ENCODE measurements at regions not wholly inside any gene's neighbourhood (a gene's known extent, or its start where the extent isn't known, plus 50 kb on each side); places are given as distances from the start of the nearest gene placed in this dataset.

GRCh38 chr3:22581007-22581406, 622.1 kb upstream of the UBE2E2 start:
- H3K9me3 ChIP-seq (ENCODE audit: control insufficient read depth, insufficient read depth, low read length): no peaks in the 10 kb centered on the region
- no peaks in the 10 kb centered on the region for H3K4me1 ChIP-seq (ENCODE audit: control insufficient read depth, insufficient read depth, low read length)
- H3K27me3 ChIP-seq (ENCODE audit: control insufficient read depth, insufficient read depth, low read length): no peaks in the 10 kb centered on the region
- no peaks in the 10 kb centered on the region for H3K36me3 ChIP-seq (ENCODE audit: control insufficient read depth, insufficient read depth, low read length)
- no peak overlapping the region for H3K27ac ChIP-seq (ENCODE audit: low read length)
- no peak overlapping the region for H3K4me3 ChIP-seq (ENCODE audit: low read length)
- no peak for DNase-seq (ENCODE audit: low read depth, low spot score)

GRCh38 chr3:22582266-22582665, 620.9 kb upstream of the UBE2E2 start:
- no peaks in the 10 kb centered on the region for H3K4me1 ChIP-seq (ENCODE audit: control insufficient read depth, insufficient read depth, low read length)
- no peaks in the 10 kb centered on the region for H3K9me3 ChIP-seq (ENCODE audit: control insufficient read depth, insufficient read depth, low read length)
- no peaks in the 10 kb centered on the region for H3K27me3 ChIP-seq (ENCODE audit: control insufficient read depth, insufficient read depth, low read length)
- no peak overlapping the region for H3K4me3 ChIP-seq (ENCODE audit: low read length)
- no peak overlapping the region for H3K27ac ChIP-seq (ENCODE audit: low read length)
- H3K36me3 ChIP-seq (ENCODE audit: control insufficient read depth, insufficient read depth, low read length): no peaks in the 10 kb centered on the region
- WGBS (ENCODE audit: insufficient coverage, insufficient read length): no CpG with 5 or more reads among the region's 1 CpG
- DNase-seq (ENCODE audit: low read depth, low spot score): no peak

GRCh38 chr3:22585504-22585903, 617.6 kb upstream of the UBE2E2 start:
- Histone ChIP-seq H3K4me3 (ENCODE audit: low read length) (no peak overlapping the region), H3K27ac (ENCODE audit: low read length) (no peak overlapping the region), H3K27me3 (ENCODE audit: control insufficient read depth, insufficient read depth, low read length) (no peaks in the 10 kb centered on the region), H3K4me1 (ENCODE audit: control insufficient read depth, insufficient read depth, low read length) (peaks cover 2% of the 10 kb centered on the region; the same call in 1 of the 2 replicates), H3K9me3 (ENCODE audit: control insufficient read depth, insufficient read depth, low read length) (no peaks in the 10 kb centered on the region), H3K36me3 (ENCODE audit: control insufficient read depth, insufficient read depth, low read length) (no peaks in the 10 kb centered on the region)
- no peak for DNase-seq (ENCODE audit: low read depth, low spot score)
- no CpG with 5 or more reads among the region's 2 CpGs for WGBS (ENCODE audit: insufficient coverage, insufficient read length)

GRCh38 chr3:22585911-22586310, 617.2 kb upstream of the UBE2E2 start:
- Histone ChIP-seq H3K4me3 (ENCODE audit: low read length) (no peak overlapping the region), H3K27ac (ENCODE audit: low read length) (no peak overlapping the region), H3K36me3 (ENCODE audit: control insufficient read depth, insufficient read depth, low read length) (no peaks in the 10 kb centered on the region), H3K4me1 (ENCODE audit: control insufficient read depth, insufficient read depth, low read length) (peaks cover 2% of the 10 kb centered on the region; the same call in 1 of the 2 replicates), H3K27me3 (ENCODE audit: control insufficient read depth, insufficient read depth, low read length) (no peaks in the 10 kb centered on the region), H3K9me3 (ENCODE audit: control insufficient read depth, insufficient read depth, low read length) (no peaks in the 10 kb centered on the region)
- WGBS (ENCODE audit: insufficient coverage, insufficient read length): no CpG with 5 or more reads among the region's 2 CpGs
- no peak for DNase-seq (ENCODE audit: low read depth, low spot score)

- Histone ChIP-seq H3K27me3 (ENCODE audit: control insufficient read depth, insufficient read depth, low read length) (no peaks in the 10 kb centered on the region), H3K36me3 (ENCODE audit: control insufficient read depth, insufficient read depth, low read length) (no peaks in the 10 kb centered on the region), H3K27ac (ENCODE audit: low read length) (no peak overlapping the region), H3K9me3 (ENCODE audit: control insufficient read depth, insufficient read depth, low read length) (no peaks in the 10 kb centered on the region), H3K4me3 (ENCODE audit: low read length) (no peak overlapping the region), H3K4me1 (ENCODE audit: control insufficient read depth, insufficient read depth, low read length) (peaks cover 2% of the 10 kb centered on the region; the same call in 1 of the 2 replicates)
- WGBS (ENCODE audit: insufficient coverage, insufficient read length): no CpG with 5 or more reads among the region's 7 CpGs
- no peak for DNase-seq (ENCODE audit: low read depth, low spot score)
These were observed 615.7 kb upstream of the UBE2E2 start for GRCh38 chr3:22587446-22587845.

- no CpG with 5 or more reads among the region's 3 CpGs for WGBS (ENCODE audit: insufficient coverage, insufficient read length)
- Histone ChIP-seq H3K27ac (ENCODE audit: low read length) (no peak overlapping the region), H3K4me3 (ENCODE audit: low read length) (no peak overlapping the region)
These were observed 609.5 kb upstream of the UBE2E2 start for GRCh38 chr3:22593638-22594037.

GRCh38 chr3:22594990-22595389, 608.1 kb upstream of the UBE2E2 start:
- Histone ChIP-seq H3K27ac (ENCODE audit: low read length) (no peak overlapping the region), H3K4me3 (ENCODE audit: low read length) (no peak overlapping the region), H3K27me3 (ENCODE audit: control insufficient read depth, insufficient read depth, low read length) (no peaks in the 10 kb centered on the region), H3K4me1 (ENCODE audit: control insufficient read depth, insufficient read depth, low read length) (no peaks in the 10 kb centered on the region), H3K36me3 (ENCODE audit: control insufficient read depth, insufficient read depth, low read length) (no peaks in the 10 kb centered on the region), H3K9me3 (ENCODE audit: control insufficient read depth, insufficient read depth, low read length) (no peaks in the 10 kb centered on the region)
- DNase-seq (ENCODE audit: low read depth, low spot score): no peak

More at GRCh38 chr3:22593638-22594037, 609.5 kb upstream of the UBE2E2 start:
- no peaks in the 10 kb centered on the region for H3K36me3 ChIP-seq (ENCODE audit: control insufficient read depth, insufficient read depth, low read length)
- DNase-seq (ENCODE audit: low read depth, low spot score): no peak
- H3K27me3 ChIP-seq (ENCODE audit: control insufficient read depth, insufficient read depth, low read length): no peaks in the 10 kb centered on the region
- no peaks in the 10 kb centered on the region for H3K4me1 ChIP-seq (ENCODE audit: control insufficient read depth, insufficient read depth, low read length)
- no peaks in the 10 kb centered on the region for H3K9me3 ChIP-seq (ENCODE audit: control insufficient read depth, insufficient read depth, low read length)

- no peak overlapping the region for H3K27ac ChIP-seq (ENCODE audit: low read length)
- DNase-seq (ENCODE audit: low read depth, low spot score): no peak
- H3K4me3 ChIP-seq (ENCODE audit: low read length): no peak overlapping the region
- H3K9me3 ChIP-seq (ENCODE audit: control insufficient read depth, insufficient read depth, low read length): no peaks in the 10 kb centered on the region
- no peaks in the 10 kb centered on the region for H3K36me3 ChIP-seq (ENCODE audit: control insufficient read depth, insufficient read depth, low read length)
- no peaks in the 10 kb centered on the region for H3K27me3 ChIP-seq (ENCODE audit: control insufficient read depth, insufficient read depth, low read length)
- H3K4me1 ChIP-seq (ENCODE audit: control insufficient read depth, insufficient read depth, low read length): no peaks in the 10 kb centered on the region
- WGBS (ENCODE audit: insufficient coverage, insufficient read length): no CpG with 5 or more reads among the region's 5 CpGs
These were observed 596.7 kb upstream of the UBE2E2 start for GRCh38 chr3:22606461-22606860.

GRCh38 chr3:22606938-22607337, 596.2 kb upstream of the UBE2E2 start:
- DNase-seq (ENCODE audit: low read depth, low spot score): no peak
- H3K27ac ChIP-seq (ENCODE audit: low read length): no peak overlapping the region
- H3K36me3 ChIP-seq (ENCODE audit: control insufficient read depth, insufficient read depth, low read length): no peaks in the 10 kb centered on the region
- H3K9me3 ChIP-seq (ENCODE audit: control insufficient read depth, insufficient read depth, low read length): no peaks in the 10 kb centered on the region
- H3K27me3 ChIP-seq (ENCODE audit: control insufficient read depth, insufficient read depth, low read length): no peaks in the 10 kb centered on the region
- no CpG with 5 or more reads among the region's 3 CpGs for WGBS (ENCODE audit: insufficient coverage, insufficient read length)
- no peaks in the 10 kb centered on the region for H3K4me1 ChIP-seq (ENCODE audit: control insufficient read depth, insufficient read depth, low read length)
- no peak overlapping the region for H3K4me3 ChIP-seq (ENCODE audit: low read length)

GRCh38 chr3:22608093-22608492, 595.0 kb upstream of the UBE2E2 start:
- no peak overlapping the region for H3K4me3 ChIP-seq (ENCODE audit: low read length)
- H3K27me3 ChIP-seq (ENCODE audit: control insufficient read depth, insufficient read depth, low read length): no peaks in the 10 kb centered on the region
- no peak overlapping the region for H3K27ac ChIP-seq (ENCODE audit: low read length)
- no CpG with 5 or more reads among the region's 4 CpGs for WGBS (ENCODE audit: insufficient coverage, insufficient read length)
- H3K36me3 ChIP-seq (ENCODE audit: control insufficient read depth, insufficient read depth, low read length): no peaks in the 10 kb centered on the region
- no peaks in the 10 kb centered on the region for H3K9me3 ChIP-seq (ENCODE audit: control insufficient read depth, insufficient read depth, low read length)
- no peak for DNase-seq (ENCODE audit: low read depth, low spot score)
- no peaks in the 10 kb centered on the region for H3K4me1 ChIP-seq (ENCODE audit: control insufficient read depth, insufficient read depth, low read length)

GRCh38 chr3:22608721-22609120, 594.4 kb upstream of the UBE2E2 start:
- H3K4me1 ChIP-seq (ENCODE audit: control insufficient read depth, insufficient read depth, low read length): no peaks in the 10 kb centered on the region
- H3K27ac ChIP-seq (ENCODE audit: low read length): no peak overlapping the region
- no peaks in the 10 kb centered on the region for H3K9me3 ChIP-seq (ENCODE audit: control insufficient read depth, insufficient read depth, low read length)
- H3K36me3 ChIP-seq (ENCODE audit: control insufficient read depth, insufficient read depth, low read length): no peaks in the 10 kb centered on the region
- no peak for DNase-seq (ENCODE audit: low read depth, low spot score)
- H3K4me3 ChIP-seq (ENCODE audit: low read length): no peak overlapping the region
- no CpG with 5 or more reads among the region's 2 CpGs for WGBS (ENCODE audit: insufficient coverage, insufficient read length)
- no peaks in the 10 kb centered on the region for H3K27me3 ChIP-seq (ENCODE audit: control insufficient read depth, insufficient read depth, low read length)
